ENCODE measurements at regions not wholly inside any gene's neighbourhood (a gene's known extent, or its start where the extent isn't known, plus 50 kb on each side); places are given as distances from the start of the nearest gene placed in this dataset.

DNA sequence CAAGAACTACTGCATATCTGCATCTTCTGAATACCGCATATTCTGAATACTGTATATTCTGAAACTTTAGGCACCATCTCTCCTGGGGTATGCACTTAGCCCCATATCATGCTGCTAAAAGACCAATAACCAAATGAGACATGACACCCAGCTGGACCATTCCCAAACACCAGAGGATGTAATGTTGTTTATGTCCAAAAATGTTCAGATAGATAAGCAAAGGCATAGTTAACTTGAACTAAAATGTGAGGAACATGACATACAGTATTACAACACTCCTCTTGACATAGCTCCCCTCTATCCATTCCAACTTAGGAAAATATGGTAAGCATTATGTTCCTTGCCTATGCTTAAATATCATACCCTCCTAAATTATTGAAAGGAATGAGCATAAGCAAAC, 127.3 kb downstream of the TENT5A start:
- TF ChIP-seq, protein P1, sequence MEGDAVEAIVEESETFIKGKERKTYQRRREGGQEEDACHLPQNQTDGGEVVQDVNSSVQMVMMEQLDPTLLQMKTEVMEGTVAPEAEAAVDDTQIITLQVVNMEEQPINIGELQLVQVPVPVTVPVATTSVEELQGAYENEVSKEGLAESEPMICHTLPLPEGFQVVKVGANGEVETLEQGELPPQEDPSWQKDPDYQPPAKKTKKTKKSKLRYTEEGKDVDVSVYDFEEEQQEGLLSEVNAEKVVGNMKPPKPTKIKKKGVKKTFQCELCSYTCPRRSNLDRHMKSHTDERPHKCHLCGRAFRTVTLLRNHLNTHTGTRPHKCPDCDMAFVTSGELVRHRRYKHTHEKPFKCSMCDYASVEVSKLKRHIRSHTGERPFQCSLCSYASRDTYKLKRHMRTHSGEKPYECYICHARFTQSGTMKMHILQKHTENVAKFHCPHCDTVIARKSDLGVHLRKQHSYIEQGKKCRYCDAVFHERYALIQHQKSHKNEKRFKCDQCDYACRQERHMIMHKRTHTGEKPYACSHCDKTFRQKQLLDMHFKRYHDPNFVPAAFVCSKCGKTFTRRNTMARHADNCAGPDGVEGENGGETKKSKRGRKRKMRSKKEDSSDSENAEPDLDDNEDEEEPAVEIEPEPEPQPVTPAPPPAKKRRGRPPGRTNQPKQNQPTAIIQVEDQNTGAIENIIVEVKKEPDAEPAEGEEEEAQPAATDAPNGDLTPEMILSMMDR (IDR thresholded peaks at IDR 0.05): no peak

DNA sequence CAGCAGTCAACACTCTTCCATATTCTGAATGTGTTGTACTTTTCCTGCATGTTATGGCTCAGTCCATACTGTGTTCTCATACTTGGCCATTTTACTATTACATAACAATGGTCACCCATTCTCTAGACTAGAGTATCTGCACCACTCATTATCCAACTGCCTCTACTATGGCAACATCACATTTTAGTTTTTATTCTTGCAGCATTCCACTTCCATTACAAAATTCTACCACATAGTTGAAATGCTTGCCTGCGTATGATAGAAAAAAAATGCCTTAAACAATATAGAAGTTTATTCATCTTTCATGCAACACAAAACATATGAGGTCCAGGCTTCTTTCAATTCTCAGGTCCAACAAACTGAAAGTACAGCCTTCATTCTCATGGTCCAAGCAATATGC, 128.0 kb downstream of the TENT5A start:
- TF ChIP-seq, protein P1 (IDR thresholded peaks at IDR 0.05): no peak

DNA sequence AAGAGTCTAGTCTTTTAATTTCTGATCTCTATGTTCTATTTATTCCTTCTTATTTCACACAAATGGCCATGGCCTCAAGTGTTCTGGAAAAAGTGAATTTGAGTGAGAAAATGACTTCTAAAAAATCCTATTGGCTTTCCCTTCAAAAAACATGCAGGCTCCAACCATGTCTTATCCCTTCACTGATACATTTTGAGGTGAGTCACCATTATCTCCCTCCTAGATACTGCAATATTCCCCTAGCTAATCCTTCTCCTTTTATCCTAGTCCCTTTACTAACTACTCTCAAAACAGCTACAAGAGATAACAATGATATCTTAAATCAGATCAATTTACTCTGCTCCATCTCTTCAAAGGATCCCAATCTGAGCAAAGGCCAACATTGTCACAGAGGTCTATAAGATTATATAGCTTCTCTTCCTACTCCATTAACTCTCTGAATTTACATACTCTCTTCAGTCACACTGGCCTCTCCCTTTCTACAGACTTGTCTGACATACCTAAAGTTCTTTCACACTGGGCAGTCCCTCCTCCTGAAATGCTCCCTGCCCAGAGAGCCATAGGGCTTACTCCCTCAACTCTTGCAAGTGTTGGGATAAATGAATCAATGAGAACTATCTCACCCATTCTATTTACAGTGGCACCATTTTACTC, 129.2 kb downstream of the TENT5A start:
- TF ChIP-seq, protein P1 (IDR thresholded peaks at IDR 0.05): no peak

DNA sequence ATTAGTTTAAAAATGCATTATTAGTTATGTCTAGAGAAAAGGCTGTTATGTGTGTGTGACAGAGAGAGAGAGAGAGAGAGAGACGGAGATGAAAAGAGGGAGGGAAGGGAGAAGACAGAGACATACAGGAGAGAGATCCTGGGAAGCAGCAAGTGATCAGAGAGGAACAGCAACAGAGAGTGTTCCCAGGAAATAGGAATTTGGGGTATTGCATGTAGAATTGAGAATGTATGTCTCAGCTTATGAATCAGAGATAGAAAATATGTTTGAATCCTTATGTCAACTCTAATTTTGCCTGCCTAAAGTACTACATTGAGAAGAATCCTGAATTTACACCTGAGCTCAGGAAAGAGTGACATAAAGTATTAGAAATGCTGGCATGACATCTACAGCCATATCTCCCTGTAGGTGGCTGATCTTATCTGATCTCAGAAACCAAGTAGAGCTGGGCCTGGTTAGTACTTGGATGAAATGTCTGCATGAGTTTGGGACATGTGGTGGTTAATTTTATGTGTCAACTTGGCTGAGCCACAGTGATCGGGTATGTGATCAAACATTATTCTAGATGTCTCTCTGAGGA, 130.6 kb downstream of the TENT5A start:
- TF ChIP-seq, protein P1 (IDR thresholded peaks at IDR 0.05): no peak

DNA sequence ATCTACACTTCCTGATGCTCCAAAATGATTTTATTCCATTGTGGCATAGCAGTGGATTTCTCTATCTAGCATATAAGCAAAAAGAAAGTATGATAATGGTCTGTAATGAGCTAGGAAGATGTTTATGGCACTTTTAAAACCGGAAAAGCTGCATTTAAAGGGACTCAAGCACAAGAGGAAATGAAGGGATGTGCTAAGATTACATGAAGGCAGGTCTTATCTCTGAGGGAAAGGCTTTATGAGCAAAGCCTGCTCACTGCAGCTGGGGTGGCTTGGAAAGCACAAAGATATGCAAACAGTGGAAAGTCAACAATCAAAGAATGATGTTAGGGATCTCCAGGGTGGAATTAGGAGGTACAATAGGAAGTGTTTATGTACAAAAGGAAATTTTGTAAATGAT, 138.2 kb downstream of the TENT5A start:
- TF ChIP-seq, protein P1 (IDR thresholded peaks at IDR 0.05): no peak

DNA sequence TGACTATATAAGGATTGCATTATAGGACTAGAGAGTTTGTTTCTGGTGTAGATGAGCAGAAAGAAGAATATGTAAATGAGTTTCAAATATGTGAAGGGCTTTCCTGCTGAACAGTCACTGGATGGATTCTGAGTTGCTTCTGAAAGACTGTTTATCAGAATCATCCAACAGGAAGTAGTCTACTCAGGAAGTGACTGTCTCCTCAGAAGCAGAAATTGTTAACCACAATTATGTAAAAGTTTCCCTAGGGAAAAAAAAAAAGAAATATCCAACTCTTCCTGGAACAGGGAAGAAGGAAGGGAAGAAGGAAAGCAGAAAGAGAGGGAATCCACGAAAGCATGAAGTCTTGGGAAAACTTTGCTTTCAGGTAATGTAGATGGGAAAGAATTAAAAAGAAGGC, 138.9 kb downstream of the TENT5A start:
- TF ChIP-seq, protein P1 (IDR thresholded peaks at IDR 0.05): no peak

DNA sequence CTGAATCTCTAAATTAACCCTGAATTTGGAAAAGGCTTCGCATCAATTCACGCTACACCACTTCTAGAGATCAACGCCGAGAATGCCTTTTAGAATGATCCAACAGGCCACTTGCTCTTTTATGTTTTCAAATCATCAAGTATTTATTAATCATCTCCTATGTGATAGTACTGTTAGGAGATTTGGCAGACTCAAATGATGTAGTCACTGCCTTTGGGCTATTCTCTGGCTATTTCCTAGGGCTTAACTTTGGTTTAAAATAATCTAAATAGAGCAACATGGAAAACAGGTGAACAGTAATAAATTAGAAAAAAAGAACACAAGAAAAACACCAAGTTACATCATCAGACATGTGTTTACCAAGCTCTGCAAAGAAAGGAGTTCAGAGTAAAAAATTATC, 140.3 kb downstream of the TENT5A start:
- TF ChIP-seq, protein P1 (IDR thresholded peaks at IDR 0.05): no peak
